Neural progenitor cell (in vitro differentiated cells): ENCODE measurements at regions not wholly inside any gene's neighbourhood (a gene's known extent, or its start where the extent isn't known, plus 50 kb on each side); places are given as distances from the start of the nearest gene placed in this dataset.
A peak's percentile ranks its signal among the peaks of the same experiment; 100 is the strongest.

Source experiments
- DNase-seq: peaks from one replicate; pipeline ENCODE4 v3.0.0-alpha.2; 2016; ENCODE audit warnings: low spot score
- H2AFZ ChIP-seq: fragments of 200-600 bp; sonication (generic); replicated peaks from 2 replicates; pipeline ENCODE4 v1.6.1; 2016; ENCODE audit warnings: antibody characterized with exemption
- H3F3A ChIP-seq: fragments of 200-600 bp; sonication (generic); 2 replicates; pipeline ENCODE4 v1.6.1; 2016; ENCODE audit warnings: antibody characterized with exemption, low read depth
- H3K27ac ChIP-seq: fragments of 200-600 bp; sonication (generic); 2 replicates; pipeline ENCODE4 v1.5.1; 2016; ENCODE audit warnings: mild to moderate bottlenecking
- H3K27me3 ChIP-seq: fragments of 200-600 bp; sonication (generic); 2 replicates; pipeline ENCODE4 v1.6.1; 2016; ENCODE audit warnings: mild to moderate bottlenecking, moderate library complexity
- H3K36me3 ChIP-seq: fragments of 200-600 bp; sonication (generic); 2 replicates; pipeline ENCODE4 v1.5.1; 2016
- H3K4me1 ChIP-seq: fragments of 200-600 bp; sonication (generic); 2 replicates; pipeline ENCODE4 v1.6.1; 2016; ENCODE audit warnings: mixed run types
- H3K4me2 ChIP-seq: fragments of 200-600 bp; sonication (generic); 2 replicates; pipeline ENCODE4 v1.6.1; 2016
- H3K4me3 ChIP-seq: fragments of 200-600 bp; sonication (generic); 2 replicates; pipeline ENCODE4 v1.5.1; 2016
- H3K79me2 ChIP-seq: fragments of 200-600 bp; sonication (generic); 2 replicates; pipeline ENCODE4 v1.6.1; 2016; ENCODE audit warnings: low read depth
- H3K9ac ChIP-seq: fragments of 200-600 bp; sonication (generic); 2 replicates; pipeline ENCODE4 v1.6.1; 2016
- H3K9me3 ChIP-seq: fragments of 200-600 bp; sonication (generic); 2 replicates; pipeline ENCODE4 v1.5.1; 2016; ENCODE audit warnings: low read depth
- H4K20me1 ChIP-seq: fragments of 200-600 bp; sonication (generic); 2 replicates; pipeline ENCODE4 v1.6.1; 2016; ENCODE audit warnings: low read depth
- H3K27ac Mint-ChIP-seq: 3 replicates; pipeline ENCODE4 v1.8.0; 2021; ENCODE audit warnings: mixed read lengths
- H3K27me3 Mint-ChIP-seq: 2 replicates; pipeline ENCODE4 v1.8.0; 2022; ENCODE audit warnings: low read depth, mild to moderate bottlenecking, inconsistent platforms, moderate library complexity, mixed read lengths; ENCODE audit not compliant: insufficient read depth
- H3K36me3 Mint-ChIP-seq: 3 replicates; pipeline ENCODE4 v1.8.0; 2021; ENCODE audit warnings: mixed read lengths
- H3K4me1 Mint-ChIP-seq: 3 replicates; pipeline ENCODE4 v1.8.0; 2021; ENCODE audit warnings: mixed read lengths
- H3K4me3 Mint-ChIP-seq: 3 replicates; pipeline ENCODE4 v1.8.0; 2021; ENCODE audit warnings: mild to moderate bottlenecking, moderate library complexity, mixed read lengths
- H3K9me3 Mint-ChIP-seq: 3 replicates; pipeline ENCODE4 v1.8.0; 2020; ENCODE audit warnings: mixed read lengths
- EZH2 ChIP-seq: fragments of 200-600 bp; sonication (generic); IDR thresholded peaks from 2 replicates; pipeline ENCODE4 v1.6.1; 2017; ENCODE audit warnings: antibody characterized with exemption, mild to moderate bottlenecking, moderate library complexity
- EZH2phosphoT487 ChIP-seq: fragments of 200-600 bp; sonication (generic); IDR thresholded peaks from 2 replicates; pipeline ENCODE4 v1.6.1; 2017; ENCODE audit warnings: antibody characterized with exemption
- TF ChIP-seq, protein P1 (sequence below): fragments of 200-600 bp; sonication (generic); IDR thresholded peaks from 2 replicates; pipeline ENCODE4 v1.5.1; 2017; ENCODE audit warnings: antibody characterized with exemption, mild to moderate bottlenecking

DNA sequence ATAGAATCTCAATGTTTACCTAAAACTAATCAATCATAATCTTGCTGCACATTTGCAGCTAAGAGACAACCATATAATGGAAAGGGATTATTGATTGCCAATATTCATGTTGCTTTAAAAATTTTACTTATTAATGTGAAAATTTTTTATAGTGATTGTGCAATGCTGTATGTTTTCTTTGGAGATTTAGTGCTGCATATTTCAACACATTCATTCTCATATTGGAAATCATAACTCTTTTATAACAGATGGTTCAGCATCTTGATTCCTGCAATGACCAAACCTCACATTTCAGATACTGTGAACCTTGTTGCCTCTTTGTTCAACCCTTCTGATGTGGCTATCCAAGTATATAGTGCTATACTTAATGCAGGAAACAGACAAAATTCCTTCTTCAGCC lies 502.6 kb downstream of the C4orf33 start:
- no peak for DNase-seq
- Histone ChIP-seq H3K4me1 (no peaks in the 10 kb centered on the region), H3K27me3 (no peaks in the 10 kb centered on the region), H3F3A (no peaks in the 10 kb centered on the region), H4K20me1 (no peaks in the 10 kb centered on the region), H3K79me2 (no peaks in the 10 kb centered on the region), H3K27ac (no peak overlapping the region), H3K9ac (no peak overlapping the region), H3K36me3 (no peaks in the 10 kb centered on the region), H3K4me3 (no peak overlapping the region), H3K9me3 (peaks cover 9% of the 10 kb centered on the region), H3K4me2 (no peak overlapping the region), H2AFZ (no peak overlapping the region)
- H3K36me3 Mint-ChIP-seq, result no peaks in the 10 kb centered on the region
- H3K27ac Mint-ChIP-seq, result no peak overlapping the region
- TF ChIP-seq EZH2phosphoT487, result no peak
- no peak for TF ChIP-seq EZH2
- TF ChIP-seq, protein P1, sequence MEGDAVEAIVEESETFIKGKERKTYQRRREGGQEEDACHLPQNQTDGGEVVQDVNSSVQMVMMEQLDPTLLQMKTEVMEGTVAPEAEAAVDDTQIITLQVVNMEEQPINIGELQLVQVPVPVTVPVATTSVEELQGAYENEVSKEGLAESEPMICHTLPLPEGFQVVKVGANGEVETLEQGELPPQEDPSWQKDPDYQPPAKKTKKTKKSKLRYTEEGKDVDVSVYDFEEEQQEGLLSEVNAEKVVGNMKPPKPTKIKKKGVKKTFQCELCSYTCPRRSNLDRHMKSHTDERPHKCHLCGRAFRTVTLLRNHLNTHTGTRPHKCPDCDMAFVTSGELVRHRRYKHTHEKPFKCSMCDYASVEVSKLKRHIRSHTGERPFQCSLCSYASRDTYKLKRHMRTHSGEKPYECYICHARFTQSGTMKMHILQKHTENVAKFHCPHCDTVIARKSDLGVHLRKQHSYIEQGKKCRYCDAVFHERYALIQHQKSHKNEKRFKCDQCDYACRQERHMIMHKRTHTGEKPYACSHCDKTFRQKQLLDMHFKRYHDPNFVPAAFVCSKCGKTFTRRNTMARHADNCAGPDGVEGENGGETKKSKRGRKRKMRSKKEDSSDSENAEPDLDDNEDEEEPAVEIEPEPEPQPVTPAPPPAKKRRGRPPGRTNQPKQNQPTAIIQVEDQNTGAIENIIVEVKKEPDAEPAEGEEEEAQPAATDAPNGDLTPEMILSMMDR, result no peak
- no peak overlapping the region for H3K4me3 Mint-ChIP-seq
- no peaks in the 10 kb centered on the region for H3K27me3 Mint-ChIP-seq
- H3K9me3 Mint-ChIP-seq, result peaks cover under 1% of the 10 kb centered on the region
- H3K4me1 Mint-ChIP-seq, result no peaks in the 10 kb centered on the region

DNA sequence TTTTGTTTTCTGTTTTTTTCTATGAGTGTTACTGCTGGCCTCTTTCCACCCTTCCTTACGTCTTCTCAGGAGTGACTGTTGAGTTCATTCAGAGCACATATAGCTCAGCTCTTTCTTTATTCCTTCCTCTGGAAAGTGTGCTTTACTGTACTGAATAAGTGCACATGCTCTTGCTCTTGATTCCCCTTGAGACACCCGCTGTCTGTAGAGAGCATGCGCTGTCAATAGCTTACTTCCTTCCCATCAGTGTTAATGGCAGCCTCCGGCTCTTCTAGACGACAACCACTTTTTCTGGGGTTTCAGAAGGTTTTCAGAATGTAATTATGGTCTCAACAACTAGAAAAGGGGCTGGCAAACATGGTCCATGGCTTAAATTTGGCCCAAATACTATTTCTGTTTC lies 504.9 kb downstream of the C4orf33 start:
- H3K9me3 ChIP-seq, result no peaks in the 10 kb centered on the region
- H3K4me1 ChIP-seq, result no peaks in the 10 kb centered on the region
- Mint-ChIP-seq H3K27ac (no peak overlapping the region), H3K4me3 (no peak overlapping the region), H3K36me3 (no peaks in the 10 kb centered on the region), H3K27me3 (no peaks in the 10 kb centered on the region), H3K4me1 (no peaks in the 10 kb centered on the region), H3K9me3 (no peaks in the 10 kb centered on the region)
- H2AFZ ChIP-seq, result peak overlapping the region; percentile 43
- H3K27me3 ChIP-seq, result no peaks in the 10 kb centered on the region
- TF ChIP-seq EZH2 (no peak), EZH2phosphoT487 (no peak)
- TF ChIP-seq, protein P1, result no peak
- no peak overlapping the region for H3K27ac ChIP-seq
- no peak for DNase-seq
- no peak overlapping the region for H3K4me3 ChIP-seq
- no peaks in the 10 kb centered on the region for H3K79me2 ChIP-seq
- no peaks in the 10 kb centered on the region for H3K36me3 ChIP-seq
- no peaks in the 10 kb centered on the region for H4K20me1 ChIP-seq
- H3F3A ChIP-seq, result no peaks in the 10 kb centered on the region
- no peak overlapping the region for H3K9ac ChIP-seq
- H3K4me2 ChIP-seq, result no peak overlapping the region

DNA sequence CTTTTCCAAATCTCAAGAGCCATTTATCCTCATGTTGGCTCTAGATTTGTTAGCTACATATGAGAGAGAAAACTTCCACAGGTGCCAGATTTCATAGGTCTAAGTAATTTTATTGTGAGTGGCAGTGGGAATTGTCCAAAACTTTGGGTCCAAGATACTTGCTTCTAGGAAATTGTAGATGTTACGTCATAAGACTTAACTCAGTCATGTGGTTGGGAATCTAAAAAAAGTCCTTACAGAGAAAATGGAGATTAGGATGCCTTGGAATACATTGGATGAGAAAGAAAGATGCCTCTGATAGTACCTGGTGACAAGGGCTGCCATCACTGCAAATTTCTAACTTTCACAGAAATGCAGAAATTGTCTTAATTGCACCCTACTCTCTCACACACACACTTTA lies 506.5 kb downstream of the C4orf33 start:
- no peaks in the 10 kb centered on the region for H3K27me3 ChIP-seq
- H3K36me3 Mint-ChIP-seq, result no peaks in the 10 kb centered on the region
- H3K4me1 Mint-ChIP-seq, result no peaks in the 10 kb centered on the region
- no peaks in the 10 kb centered on the region for H3K27me3 Mint-ChIP-seq
- no peaks in the 10 kb centered on the region for H3K4me1 ChIP-seq
- no peaks in the 10 kb centered on the region for H3K9me3 ChIP-seq
- no peak overlapping the region for H3K27ac ChIP-seq
- H3K36me3 ChIP-seq, result no peaks in the 10 kb centered on the region
- no peaks in the 10 kb centered on the region for H3K79me2 ChIP-seq
- H3K27ac Mint-ChIP-seq, result no peak overlapping the region
- TF ChIP-seq EZH2, result no peak
- TF ChIP-seq, protein P1, result no peak
- TF ChIP-seq EZH2phosphoT487, result no peak
- no peaks in the 10 kb centered on the region for H3F3A ChIP-seq
- H3K4me3 Mint-ChIP-seq, result no peak overlapping the region
- no peaks in the 10 kb centered on the region for H4K20me1 ChIP-seq
- H2AFZ ChIP-seq, result peak overlapping the region; percentile 6
- H3K9ac ChIP-seq, result no peak overlapping the region
- H3K4me3 ChIP-seq, result no peak overlapping the region
- no peak overlapping the region for H3K4me2 ChIP-seq
- DNase-seq, result no peak
- no peaks in the 10 kb centered on the region for H3K9me3 Mint-ChIP-seq
